ENCODE measurements at regions not wholly inside any gene's neighbourhood (a gene's known extent, or its start where the extent isn't known, plus 50 kb on each side); places are given as distances from the start of the nearest gene placed in this dataset.

DNA sequence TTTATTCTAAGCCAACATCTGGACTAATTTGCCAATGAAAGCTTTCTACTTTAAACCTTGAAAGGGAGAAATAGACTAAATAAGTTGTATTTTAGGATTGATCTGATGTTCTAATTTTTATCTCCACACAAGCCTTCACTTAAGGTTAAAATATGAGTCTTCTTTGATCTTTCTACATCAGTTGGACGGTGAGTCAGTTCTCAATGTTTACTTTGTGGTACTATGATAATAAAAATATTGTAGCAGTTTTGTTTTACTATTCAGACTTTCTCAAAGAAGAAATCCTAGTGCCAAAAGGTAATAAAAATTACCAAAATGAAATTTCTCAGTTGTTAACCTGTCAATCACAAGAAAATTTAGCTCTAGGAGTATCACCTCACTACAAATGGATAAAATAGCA lies 203.5 kb upstream of the RGMB start:
- no peak overlapping the region for H3K4me3 ChIP-seq (ENCODE audit: low read length)
- TF ChIP-seq ZNF274 (IDR thresholded peaks at IDR 0.05; ENCODE audit: low read depth, low read length): no peak

GRCh38 chr5:98570661-98571191 lies 202.7 kb upstream of the RGMB start:
- no peak for TF ChIP-seq ZNF274 (IDR thresholded peaks at IDR 0.05; ENCODE audit: low read depth, low read length)

GRCh38 chr5:98573834-98574320 lies 199.6 kb upstream of the RGMB start:
- H3K4me3 ChIP-seq (ENCODE audit: low read length): no peak overlapping the region
- TF ChIP-seq ZNF274 (IDR thresholded peaks at IDR 0.05; ENCODE audit: low read depth, low read length): no peak

More at GRCh38 chr5:98570661-98571191, 202.7 kb upstream of the RGMB start:
- no peak overlapping the region for H3K4me3 ChIP-seq (ENCODE audit: low read length)

DNA sequence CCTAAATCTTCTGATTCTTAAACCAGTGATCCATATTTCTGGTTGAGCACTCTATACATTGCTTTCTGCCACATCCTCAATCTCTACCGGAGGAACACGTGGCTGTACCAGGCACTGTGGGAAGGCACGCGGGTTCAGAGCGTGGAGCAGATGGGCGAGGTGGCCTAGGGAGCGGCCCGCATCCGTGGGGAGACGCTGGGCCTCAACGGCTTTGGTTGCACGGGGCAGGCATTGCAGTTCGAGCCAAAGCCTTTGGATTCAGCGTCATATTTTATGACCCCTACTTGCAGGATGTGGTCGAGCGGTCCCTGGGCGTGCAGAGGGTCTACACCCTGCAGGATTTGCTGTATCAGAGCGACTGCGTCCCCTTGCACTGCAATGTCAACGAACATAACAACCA lies 197.2 kb upstream of the RGMB start:
- no peak for TF ChIP-seq ZNF274 (IDR thresholded peaks at IDR 0.05; ENCODE audit: low read depth, low read length)
- no peak overlapping the region for H3K4me3 ChIP-seq (ENCODE audit: low read length)

GRCh38 chr5:98578438-98578837 lies 195.0 kb upstream of the RGMB start:
- no peak overlapping the region for H3K4me3 ChIP-seq (ENCODE audit: low read length)
- no peak for TF ChIP-seq ZNF274 (IDR thresholded peaks at IDR 0.05; ENCODE audit: low read depth, low read length)

GRCh38 chr5:98581112-98581997 lies 192.1 kb upstream of the RGMB start:
- H3K4me3 ChIP-seq (ENCODE audit: low read length): no peak overlapping the region

GRCh38 chr5:98583586-98583985 lies 189.9 kb upstream of the RGMB start:
- no peak overlapping the region for H3K4me3 ChIP-seq (ENCODE audit: low read length)

More at GRCh38 chr5:98581112-98581997, 192.1 kb upstream of the RGMB start:
- TF ChIP-seq ZNF274 (IDR thresholded peaks at IDR 0.05; ENCODE audit: low read depth, low read length): no peak

DNA sequence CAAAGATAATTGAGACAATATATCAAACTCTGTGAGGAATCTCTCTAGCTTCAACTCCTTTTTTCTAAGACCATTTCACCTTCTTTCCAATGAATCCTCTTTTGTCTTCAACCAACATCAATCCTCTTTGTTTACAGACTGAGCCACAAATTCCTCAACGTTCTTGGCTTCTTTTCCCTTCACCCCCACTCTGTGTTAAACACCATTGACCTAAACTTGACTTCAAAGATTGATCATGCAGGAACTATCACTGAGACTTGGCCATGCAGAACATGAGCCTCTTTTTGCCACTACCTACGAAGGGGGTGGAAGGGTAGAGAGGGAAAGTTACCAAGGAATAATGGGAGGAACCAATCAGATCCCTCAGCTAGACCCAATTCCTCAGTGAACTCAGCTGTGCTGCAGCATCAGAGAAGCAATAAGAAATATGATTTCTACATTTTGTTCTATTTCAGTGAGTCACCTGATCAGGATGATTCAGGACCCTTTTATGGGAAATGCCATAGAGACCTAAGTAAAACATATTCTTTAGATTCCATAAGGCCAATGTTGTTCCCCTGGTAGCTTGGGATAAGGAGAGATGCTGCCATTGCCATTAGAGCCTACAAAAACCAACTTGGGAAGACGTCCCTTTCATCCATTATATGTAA lies 187.7 kb upstream of the RGMB start:
- no peak for TF ChIP-seq ZNF274 (IDR thresholded peaks at IDR 0.05; ENCODE audit: low read depth, low read length)
- no peak overlapping the region for H3K4me3 ChIP-seq (ENCODE audit: low read length)

More at GRCh38 chr5:98583586-98583985, 189.9 kb upstream of the RGMB start:
- no peak for TF ChIP-seq ZNF274 (IDR thresholded peaks at IDR 0.05; ENCODE audit: low read depth, low read length)

- no peak overlapping the region for H3K4me3 ChIP-seq (ENCODE audit: low read length)
- no peak for TF ChIP-seq ZNF274 (IDR thresholded peaks at IDR 0.05; ENCODE audit: low read depth, low read length)
Measured at GRCh38 chr5:98586581-98586980, 186.9 kb upstream of the RGMB start.

GRCh38 chr5:98587166-98587565 lies 186.3 kb upstream of the RGMB start:
- no peak for TF ChIP-seq ZNF274 (IDR thresholded peaks at IDR 0.05; ENCODE audit: low read depth, low read length)
- no peak overlapping the region for H3K4me3 ChIP-seq (ENCODE audit: low read length)

DNA sequence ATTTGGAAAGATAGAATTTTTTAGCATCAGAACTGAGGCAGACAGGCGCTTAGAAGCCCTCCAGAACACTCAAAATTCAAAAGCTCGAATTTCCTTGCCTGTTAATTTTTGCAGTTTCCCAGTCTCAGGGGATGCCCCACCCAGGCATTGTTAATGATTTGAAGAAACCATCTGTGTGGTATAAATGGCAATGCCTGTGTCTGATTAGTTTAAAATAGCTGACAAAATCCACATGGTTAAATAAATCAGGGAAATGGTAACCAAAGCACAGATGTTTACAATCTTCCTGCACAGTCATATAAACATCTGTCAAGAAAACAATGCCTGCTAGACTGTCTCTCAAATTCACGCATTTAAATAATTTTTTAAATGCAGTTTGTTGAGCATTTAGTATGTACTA lies 185.2 kb upstream of the RGMB start:
- no peak overlapping the region for H3K4me3 ChIP-seq (ENCODE audit: low read length)
- no peak for TF ChIP-seq ZNF274 (IDR thresholded peaks at IDR 0.05; ENCODE audit: low read depth, low read length)

- no peak overlapping the region for H3K4me3 ChIP-seq (ENCODE audit: low read length)
- TF ChIP-seq ZNF274 (IDR thresholded peaks at IDR 0.05; ENCODE audit: low read depth, low read length): no peak
Measured at GRCh38 chr5:98593418-98593817, 180.0 kb upstream of the RGMB start.

DNA sequence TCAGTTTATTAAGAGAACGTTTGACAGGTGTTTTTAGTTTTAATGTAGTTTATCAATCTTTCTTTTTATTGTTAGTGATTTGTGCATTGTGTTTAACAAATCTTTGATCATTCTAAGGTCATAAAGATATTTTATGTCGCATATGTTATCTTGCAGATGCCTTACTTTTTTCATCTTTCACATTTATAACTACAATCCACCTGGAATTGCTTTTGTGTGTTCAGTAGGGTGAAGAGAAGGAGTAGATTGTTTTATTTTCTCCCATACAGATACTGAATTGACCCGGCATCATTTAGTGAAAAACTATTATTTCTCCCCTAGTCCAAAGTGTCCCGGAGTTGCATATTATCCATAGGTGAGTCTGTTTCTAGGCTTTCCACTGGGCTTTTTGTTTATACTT lies 179.4 kb upstream of the RGMB start:
- TF ChIP-seq ZNF274 (IDR thresholded peaks at IDR 0.05; ENCODE audit: low read depth, low read length): no peak
- no peak overlapping the region for H3K4me3 ChIP-seq (ENCODE audit: low read length)

- TF ChIP-seq ZNF274 (IDR thresholded peaks at IDR 0.05; ENCODE audit: low read depth, low read length): no peak
- H3K4me3 ChIP-seq (ENCODE audit: low read length): no peak overlapping the region
Measured at GRCh38 chr5:98599016-98599415, 174.4 kb upstream of the RGMB start.
